ENCODE measurements at regions not wholly inside any gene's neighbourhood (a gene's known extent, or its start where the extent isn't known, plus 50 kb on each side); places are given as distances from the start of the nearest gene placed in this dataset.
A peak's percentile ranks its signal among the peaks of the same experiment; 100 is the strongest.

GRCh38 chr9:95373069-95373681 is 55.7 kb upstream of the FANCC start:
- H3K4me3 ChIP-seq (ENCODE audit: low read depth, low read length): no peak overlapping the region
- no peak overlapping the region for H3K4me2 ChIP-seq (ENCODE audit: low read length)
- H3K27me3 ChIP-seq (ENCODE audit: control insufficient read depth, insufficient read depth, low read length): no peaks in the 10 kb centered on the region
- H3K9me3 ChIP-seq (ENCODE audit: control insufficient read depth, low read length): no peaks in the 10 kb centered on the region
- H3K4me1 ChIP-seq: peaks cover 4% of the 10 kb centered on the region
- no peak overlapping the region for H3K9ac ChIP-seq
- H3K27ac ChIP-seq: no peak overlapping the region
- TF ChIP-seq CTCF (IDR thresholded peaks at IDR 0.05): no peak
- H3K36me3 ChIP-seq (ENCODE audit: control insufficient read depth, insufficient read depth, low read length): no peaks in the 10 kb centered on the region
- H3K79me2 ChIP-seq: no peaks in the 10 kb centered on the region
- H2AFZ ChIP-seq: peak overlapping the region; percentile 38

- H3K4me3 ChIP-seq (ENCODE audit: low read depth, low read length): no peak overlapping the region
- no peak for TF ChIP-seq CTCF (IDR thresholded peaks at IDR 0.05)
- H3K4me2 ChIP-seq (ENCODE audit: low read length): no peak overlapping the region
- H3K79me2 ChIP-seq: no peaks in the 10 kb centered on the region
- H3K36me3 ChIP-seq (ENCODE audit: control insufficient read depth, insufficient read depth, low read length): no peaks in the 10 kb centered on the region
- H2AFZ ChIP-seq: no peak overlapping the region
- H3K4me1 ChIP-seq: peaks cover 4% of the 10 kb centered on the region
- no peaks in the 10 kb centered on the region for H3K9me3 ChIP-seq (ENCODE audit: control insufficient read depth, low read length)
- H3K27me3 ChIP-seq (ENCODE audit: control insufficient read depth, insufficient read depth, low read length): no peaks in the 10 kb centered on the region
- no peak overlapping the region for H3K9ac ChIP-seq
- H3K27ac ChIP-seq: no peak overlapping the region
Observed at GRCh38 chr9:95370064-95370463, 52.6 kb upstream of the FANCC start.

GRCh38 chr9:95368377-95369160 is 51.1 kb upstream of the FANCC start:
- H3K9me3 ChIP-seq (ENCODE audit: control insufficient read depth, low read length): no peaks in the 10 kb centered on the region
- H3K9ac ChIP-seq: no peak overlapping the region
- no peak for TF ChIP-seq CTCF (IDR thresholded peaks at IDR 0.05)

More at GRCh38 chr9:95368377-95369160, 51.1 kb upstream of the FANCC start:
- H2AFZ ChIP-seq: no peak overlapping the region
- peaks cover 4% of the 10 kb centered on the region for H3K4me1 ChIP-seq
- no peak overlapping the region for H3K4me3 ChIP-seq (ENCODE audit: low read depth, low read length)
- no peaks in the 10 kb centered on the region for H3K79me2 ChIP-seq
- H3K27me3 ChIP-seq (ENCODE audit: control insufficient read depth, insufficient read depth, low read length): no peaks in the 10 kb centered on the region
- H3K27ac ChIP-seq: no peak overlapping the region
- H3K36me3 ChIP-seq (ENCODE audit: control insufficient read depth, insufficient read depth, low read length): no peaks in the 10 kb centered on the region
- H3K4me2 ChIP-seq (ENCODE audit: low read length): no peak overlapping the region
